ENCODE measurements at regions not wholly inside any gene's neighbourhood (a gene's known extent, or its start where the extent isn't known, plus 50 kb on each side); places are given as distances from the start of the nearest gene placed in this dataset.

DNA sequence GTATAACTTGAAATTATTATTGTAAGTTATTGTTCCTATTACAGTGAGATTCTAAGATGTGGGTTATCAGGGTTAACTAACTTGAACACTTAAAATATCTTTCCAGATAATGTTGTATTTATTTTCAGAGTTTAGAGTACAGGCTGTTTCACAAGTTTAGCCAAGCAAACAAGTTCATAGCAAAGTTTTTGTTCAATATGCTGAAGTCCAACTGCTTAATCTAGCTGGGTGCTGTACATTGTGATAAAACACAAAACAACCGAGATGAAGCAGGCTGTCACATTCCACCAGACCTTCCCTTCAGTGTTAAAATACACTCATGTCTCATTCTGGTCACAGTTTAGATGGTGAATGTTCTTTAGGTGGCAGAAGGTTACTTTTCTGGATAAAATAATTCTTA lies 148.0 kb upstream of the PCDH20 start:
- TF ChIP-seq EZH2 (IDR thresholded peaks at IDR 0.05; ENCODE audit: borderline replicate concordance) (no peak), EZH2phosphoT487 (IDR thresholded peaks at IDR 0.05; ENCODE audit: low read depth, severe bottlenecking, unreplicated experiment) (no peak)
- TF ChIP-seq, protein P1, sequence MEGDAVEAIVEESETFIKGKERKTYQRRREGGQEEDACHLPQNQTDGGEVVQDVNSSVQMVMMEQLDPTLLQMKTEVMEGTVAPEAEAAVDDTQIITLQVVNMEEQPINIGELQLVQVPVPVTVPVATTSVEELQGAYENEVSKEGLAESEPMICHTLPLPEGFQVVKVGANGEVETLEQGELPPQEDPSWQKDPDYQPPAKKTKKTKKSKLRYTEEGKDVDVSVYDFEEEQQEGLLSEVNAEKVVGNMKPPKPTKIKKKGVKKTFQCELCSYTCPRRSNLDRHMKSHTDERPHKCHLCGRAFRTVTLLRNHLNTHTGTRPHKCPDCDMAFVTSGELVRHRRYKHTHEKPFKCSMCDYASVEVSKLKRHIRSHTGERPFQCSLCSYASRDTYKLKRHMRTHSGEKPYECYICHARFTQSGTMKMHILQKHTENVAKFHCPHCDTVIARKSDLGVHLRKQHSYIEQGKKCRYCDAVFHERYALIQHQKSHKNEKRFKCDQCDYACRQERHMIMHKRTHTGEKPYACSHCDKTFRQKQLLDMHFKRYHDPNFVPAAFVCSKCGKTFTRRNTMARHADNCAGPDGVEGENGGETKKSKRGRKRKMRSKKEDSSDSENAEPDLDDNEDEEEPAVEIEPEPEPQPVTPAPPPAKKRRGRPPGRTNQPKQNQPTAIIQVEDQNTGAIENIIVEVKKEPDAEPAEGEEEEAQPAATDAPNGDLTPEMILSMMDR (IDR thresholded peaks at IDR 0.05; ENCODE audit: poor library complexity): no peak
- H4K20me1 ChIP-seq (ENCODE audit: insufficient read depth, poor library complexity, severe bottlenecking): no peaks in the 10 kb centered on the region
- no peak overlapping the region for H3K27ac ChIP-seq
- H3K36me3 ChIP-seq (replicated peaks; ENCODE audit: insufficient read depth, low read depth): no peaks in the 10 kb centered on the region
- H3K79me2 ChIP-seq: no peaks in the 10 kb centered on the region
- no peak overlapping the region for H3K4me3 ChIP-seq
- no peaks in the 10 kb centered on the region for H3K4me1 ChIP-seq (ENCODE audit: insufficient read depth)
- DNase-seq (ENCODE audit: low spot score): no peak
- peak overlapping the region; percentile 4 for H3K4me2 ChIP-seq
- 19% methylated on average over 1 of the region's 1 CpG for WGBS (ENCODE audit: low lambda C conversion rate, missing lambda C conversion rate)
- no peaks in the 10 kb centered on the region for H3K27me3 ChIP-seq
- H3K9me3 ChIP-seq (ENCODE audit: low read depth): no peaks in the 10 kb centered on the region
- H3K9me2 ChIP-seq (replicated peaks; ENCODE audit: insufficient read depth): no peaks in the 10 kb centered on the region
- H2AFZ ChIP-seq: no peak overlapping the region

DNA sequence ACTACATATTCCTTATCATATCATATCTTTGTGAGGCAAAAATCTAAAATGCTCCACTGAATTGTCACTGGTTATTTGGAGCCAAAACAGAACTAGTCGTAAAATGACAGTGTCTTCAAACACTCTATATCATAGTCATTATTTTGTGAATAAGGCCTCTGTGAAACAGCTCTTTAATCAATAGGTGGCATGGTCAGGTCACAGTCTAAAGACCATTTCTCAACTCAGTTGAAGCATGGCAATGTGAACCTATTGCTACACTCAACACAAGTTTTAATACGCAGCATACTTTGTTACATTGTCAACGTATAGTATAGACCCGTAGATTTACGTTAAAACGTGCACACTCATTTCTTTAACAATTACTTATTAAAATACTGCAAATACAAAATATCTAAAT lies 131.3 kb upstream of the PCDH20 start:
- Histone ChIP-seq H3K79me2 (no peaks in the 10 kb centered on the region), H3K9me3 (ENCODE audit: low read depth) (no peaks in the 10 kb centered on the region), H3K4me2 (no peak overlapping the region), H4K20me1 (ENCODE audit: insufficient read depth, poor library complexity, severe bottlenecking) (no peaks in the 10 kb centered on the region), H3K9me2 (replicated peaks; ENCODE audit: insufficient read depth) (no peaks in the 10 kb centered on the region), H3K4me3 (no peak overlapping the region), H3K27ac (no peak overlapping the region), H3K27me3 (no peaks in the 10 kb centered on the region), H2AFZ (no peak overlapping the region), H3K4me1 (ENCODE audit: insufficient read depth) (no peaks in the 10 kb centered on the region), H3K36me3 (replicated peaks; ENCODE audit: insufficient read depth, low read depth) (no peaks in the 10 kb centered on the region)
- TF ChIP-seq, protein P1 (IDR thresholded peaks at IDR 0.05; ENCODE audit: poor library complexity): no peak
- TF ChIP-seq EZH2 (IDR thresholded peaks at IDR 0.05; ENCODE audit: borderline replicate concordance): no peak
- no peak for TF ChIP-seq EZH2phosphoT487 (IDR thresholded peaks at IDR 0.05; ENCODE audit: low read depth, severe bottlenecking, unreplicated experiment)
- WGBS (ENCODE audit: low lambda C conversion rate, missing lambda C conversion rate): 85% methylated on average over 6 of the region's 6 CpGs
- no peak for DNase-seq (ENCODE audit: low spot score)

DNA sequence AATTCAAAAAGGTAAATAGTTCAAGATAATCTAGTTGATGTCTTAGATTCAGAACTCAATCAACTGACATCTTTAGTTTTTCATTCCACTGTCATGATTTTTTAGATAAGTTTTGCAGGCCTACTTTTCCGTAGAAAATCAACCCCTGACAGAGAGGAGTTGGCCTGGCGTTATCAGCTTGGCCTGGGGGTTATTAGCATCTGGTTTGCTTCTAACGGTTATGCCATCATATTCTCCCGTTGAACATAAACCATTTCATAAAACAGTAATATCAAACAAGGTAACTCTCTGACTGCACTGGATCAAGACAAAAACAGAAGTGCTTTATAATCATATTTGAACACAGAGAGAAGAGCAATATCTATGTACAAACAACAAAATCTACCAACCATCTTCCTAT lies 130.8 kb upstream of the PCDH20 start:
- Histone ChIP-seq H4K20me1 (ENCODE audit: insufficient read depth, poor library complexity, severe bottlenecking) (no peaks in the 10 kb centered on the region), H2AFZ (no peak overlapping the region), H3K36me3 (replicated peaks; ENCODE audit: insufficient read depth, low read depth) (no peaks in the 10 kb centered on the region), H3K4me3 (no peak overlapping the region), H3K27ac (no peak overlapping the region), H3K9me3 (ENCODE audit: low read depth) (no peaks in the 10 kb centered on the region), H3K79me2 (no peaks in the 10 kb centered on the region), H3K9me2 (replicated peaks; ENCODE audit: insufficient read depth) (no peaks in the 10 kb centered on the region), H3K4me1 (ENCODE audit: insufficient read depth) (no peaks in the 10 kb centered on the region), H3K27me3 (no peaks in the 10 kb centered on the region), H3K4me2 (no peak overlapping the region)
- DNase-seq (ENCODE audit: low spot score): no peak
- WGBS (ENCODE audit: low lambda C conversion rate, missing lambda C conversion rate): 51% methylated on average over 4 of the region's 4 CpGs
- TF ChIP-seq, protein P1 (IDR thresholded peaks at IDR 0.05; ENCODE audit: poor library complexity): no peak
- TF ChIP-seq EZH2 (IDR thresholded peaks at IDR 0.05; ENCODE audit: borderline replicate concordance) (no peak), EZH2phosphoT487 (IDR thresholded peaks at IDR 0.05; ENCODE audit: low read depth, severe bottlenecking, unreplicated experiment) (no peak)

DNA sequence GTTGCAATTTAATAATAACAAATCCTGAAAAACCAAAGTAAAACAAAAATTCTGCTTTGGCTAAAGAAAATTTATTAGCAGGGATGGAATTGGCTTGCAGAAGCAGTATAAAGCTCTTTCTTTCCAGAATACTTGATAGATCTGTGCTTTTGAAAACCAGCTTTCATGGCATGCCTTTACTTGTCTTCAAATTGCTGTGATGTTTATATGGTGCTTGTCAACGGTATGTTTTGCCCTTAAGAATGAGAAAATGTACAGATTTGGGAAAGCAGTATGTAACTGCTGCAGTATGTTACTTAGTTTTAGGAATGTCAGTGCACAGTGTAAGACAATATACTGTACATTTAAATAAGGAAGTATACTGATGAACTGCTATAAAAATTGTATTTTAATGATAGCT lies 120.8 kb upstream of the PCDH20 start:
- Histone ChIP-seq H2AFZ (no peak overlapping the region), H3K27me3 (no peaks in the 10 kb centered on the region), H3K9me3 (ENCODE audit: low read depth) (no peaks in the 10 kb centered on the region), H3K4me2 (no peak overlapping the region), H3K9me2 (replicated peaks; ENCODE audit: insufficient read depth) (no peaks in the 10 kb centered on the region), H3K36me3 (replicated peaks; ENCODE audit: insufficient read depth, low read depth) (no peaks in the 10 kb centered on the region), H4K20me1 (ENCODE audit: insufficient read depth, poor library complexity, severe bottlenecking) (no peaks in the 10 kb centered on the region), H3K4me3 (no peak overlapping the region), H3K4me1 (ENCODE audit: insufficient read depth) (no peaks in the 10 kb centered on the region), H3K27ac (no peak overlapping the region), H3K79me2 (no peaks in the 10 kb centered on the region)
- DNase-seq (ENCODE audit: low spot score): no peak
- TF ChIP-seq, protein P1 (IDR thresholded peaks at IDR 0.05; ENCODE audit: poor library complexity): no peak
- TF ChIP-seq EZH2 (IDR thresholded peaks at IDR 0.05; ENCODE audit: borderline replicate concordance) (no peak), EZH2phosphoT487 (IDR thresholded peaks at IDR 0.05; ENCODE audit: low read depth, severe bottlenecking, unreplicated experiment) (no peak)
- 45% methylated on average over 1 of the region's 1 CpG for WGBS (ENCODE audit: low lambda C conversion rate, missing lambda C conversion rate)

All from hepatocyte (in vitro differentiated cells).